ENCODE measurements at regions not wholly inside any gene's neighbourhood (a gene's known extent, or its start where the extent isn't known, plus 50 kb on each side); places are given as distances from the start of the nearest gene placed in this dataset.
"Not testable (repeated sequence)": the region's sequence is repeated elsewhere in the genome, so short reads cannot be mapped to it uniquely, and the experiment has no call there.

DNA sequence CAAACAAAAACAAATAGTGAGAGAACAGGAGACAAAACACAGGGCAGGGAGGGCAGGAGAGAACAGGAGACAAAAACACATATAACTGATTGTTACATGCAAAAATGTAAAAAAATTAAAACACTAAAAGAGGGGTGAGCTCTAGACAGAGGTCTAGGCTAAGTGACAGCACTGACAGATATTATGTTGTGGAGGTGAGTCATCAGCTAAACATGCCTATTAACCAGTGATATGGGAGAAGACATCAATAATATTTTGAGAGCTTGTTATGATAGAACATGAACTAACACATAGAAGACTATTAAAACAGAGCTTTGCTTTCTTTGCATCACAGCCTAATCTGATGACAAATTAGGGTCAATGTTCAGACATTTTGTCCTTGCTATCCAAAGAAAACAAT, 972.7 kb downstream of the PRIM2 start:
- intact Hi-C loops (cut with micrococcal nuclease) = no loop called here
- TF ChIP-seq EZH2phosphoT487 (IDR thresholded peaks at IDR 0.05; ENCODE audit: borderline replicate concordance, low read length) (no peak), EZH2 (IDR thresholded peaks at IDR 0.05; ENCODE audit: low read length, unreplicated experiment) (no peak)
- TF ChIP-seq, protein P1, sequence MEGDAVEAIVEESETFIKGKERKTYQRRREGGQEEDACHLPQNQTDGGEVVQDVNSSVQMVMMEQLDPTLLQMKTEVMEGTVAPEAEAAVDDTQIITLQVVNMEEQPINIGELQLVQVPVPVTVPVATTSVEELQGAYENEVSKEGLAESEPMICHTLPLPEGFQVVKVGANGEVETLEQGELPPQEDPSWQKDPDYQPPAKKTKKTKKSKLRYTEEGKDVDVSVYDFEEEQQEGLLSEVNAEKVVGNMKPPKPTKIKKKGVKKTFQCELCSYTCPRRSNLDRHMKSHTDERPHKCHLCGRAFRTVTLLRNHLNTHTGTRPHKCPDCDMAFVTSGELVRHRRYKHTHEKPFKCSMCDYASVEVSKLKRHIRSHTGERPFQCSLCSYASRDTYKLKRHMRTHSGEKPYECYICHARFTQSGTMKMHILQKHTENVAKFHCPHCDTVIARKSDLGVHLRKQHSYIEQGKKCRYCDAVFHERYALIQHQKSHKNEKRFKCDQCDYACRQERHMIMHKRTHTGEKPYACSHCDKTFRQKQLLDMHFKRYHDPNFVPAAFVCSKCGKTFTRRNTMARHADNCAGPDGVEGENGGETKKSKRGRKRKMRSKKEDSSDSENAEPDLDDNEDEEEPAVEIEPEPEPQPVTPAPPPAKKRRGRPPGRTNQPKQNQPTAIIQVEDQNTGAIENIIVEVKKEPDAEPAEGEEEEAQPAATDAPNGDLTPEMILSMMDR (conservative IDR thresholded peaks at IDR 0.05; ENCODE audit: low read depth, low read length) = no peak
- H3K9me3 ChIP-seq (ENCODE audit: low read length) = no peaks in the 10 kb centered on the region
- H3K79me2 ChIP-seq (ENCODE audit: low read length) = no peaks in the 10 kb centered on the region
- H3K4me3 ChIP-seq (ENCODE audit: low read length) = no peak overlapping the region
- no peak overlapping the region for H2AFZ ChIP-seq (ENCODE audit: low read length)
- no TSS peak for BruUV-seq (replicated peaks)
- POLR2A ChIA-PET (ENCODE audit: unreplicated experiment) = no interaction called here
- H3F3A ChIP-seq (ENCODE audit: low read length, unreplicated experiment) = no peaks in the 10 kb centered on the region
- H3K4me1 ChIP-seq (ENCODE audit: insufficient read depth, low read length) = no peaks in the 10 kb centered on the region
- H3K36me3 ChIP-seq (ENCODE audit: low read depth, low read length) = no peaks in the 10 kb centered on the region
- no peak overlapping the region for H3K9ac ChIP-seq (ENCODE audit: low read length)
- H4K20me1 ChIP-seq (ENCODE audit: low read length) = no peaks in the 10 kb centered on the region
- DNase-seq = peak; percentile 46
- H3K4me2 ChIP-seq (ENCODE audit: low read length) = no peak overlapping the region
- CTCF ChIA-PET = no interaction called here
- H3K27ac ChIP-seq (ENCODE audit: low read length) = no peak overlapping the region
- no peaks in the 10 kb centered on the region for H3K27me3 ChIP-seq (ENCODE audit: low read length)
- peak; percentile 75 for ATAC-seq
- H3K9me2 ChIP-seq (replicated peaks; ENCODE audit: low read length) = no peaks in the 10 kb centered on the region

DNA sequence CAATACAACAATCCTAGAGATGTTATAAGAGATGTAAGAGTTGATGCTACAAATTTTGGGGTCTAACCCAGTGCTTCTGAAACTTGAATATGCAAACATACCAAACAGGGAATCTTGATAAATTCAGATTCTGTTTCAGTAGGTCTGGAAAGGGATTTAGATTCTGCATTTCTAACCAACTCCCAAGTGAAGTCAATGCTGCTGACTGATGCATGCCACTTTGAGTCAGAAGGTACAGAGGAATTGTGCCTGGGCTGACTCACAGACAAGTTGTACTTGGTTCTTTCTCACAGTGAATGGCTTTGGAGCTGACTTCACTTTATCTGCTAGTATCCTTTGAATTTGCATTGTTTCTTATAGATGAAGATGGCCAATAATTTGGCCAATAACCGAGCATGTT, 973.9 kb downstream of the PRIM2 start:
- H3K79me2 ChIP-seq (ENCODE audit: low read length); H3K9me3 ChIP-seq (ENCODE audit: low read length); H3K9me2 ChIP-seq (replicated peaks; ENCODE audit: low read length); intact Hi-C loops (cut with micrococcal nuclease); H3K4me3 ChIP-seq (ENCODE audit: low read length); H3K9ac ChIP-seq (ENCODE audit: low read length); BruUV-seq (replicated peaks); H3K4me2 ChIP-seq (ENCODE audit: low read length); CTCF ChIA-PET; H3K27me3 ChIP-seq (ENCODE audit: low read length); POLR2A ChIA-PET (ENCODE audit: unreplicated experiment); H3K27ac ChIP-seq (ENCODE audit: low read length); H3K4me1 ChIP-seq (ENCODE audit: insufficient read depth, low read length); H2AFZ ChIP-seq (ENCODE audit: low read length); H4K20me1 ChIP-seq (ENCODE audit: low read length); H3F3A ChIP-seq (ENCODE audit: low read length, unreplicated experiment); H3K36me3 ChIP-seq (ENCODE audit: low read depth, low read length): not testable (repeated sequence)
- peak; percentile 4 for DNase-seq
- ATAC-seq = peak; percentile 53

GRCh38 chr6:58307901-58308300, 990.5 kb downstream of the PRIM2 start:
- H3K4me1 ChIP-seq (ENCODE audit: insufficient read depth, low read length); H3F3A ChIP-seq (ENCODE audit: low read length, unreplicated experiment); DNase-seq; H2AFZ ChIP-seq (ENCODE audit: low read length); H3K79me2 ChIP-seq (ENCODE audit: low read length); POLR2A ChIA-PET (ENCODE audit: unreplicated experiment); H3K27ac ChIP-seq (ENCODE audit: low read length); H3K27me3 ChIP-seq (ENCODE audit: low read length); intact Hi-C loops (cut with micrococcal nuclease); H3K4me3 ChIP-seq (ENCODE audit: low read length); ATAC-seq; BruUV-seq (replicated peaks); H3K9ac ChIP-seq (ENCODE audit: low read length); H3K4me2 ChIP-seq (ENCODE audit: low read length); H3K9me3 ChIP-seq (ENCODE audit: low read length); CTCF ChIA-PET; H3K36me3 ChIP-seq (ENCODE audit: low read depth, low read length); H3K9me2 ChIP-seq (replicated peaks; ENCODE audit: low read length); H4K20me1 ChIP-seq (ENCODE audit: low read length): not testable (repeated sequence)

DNA sequence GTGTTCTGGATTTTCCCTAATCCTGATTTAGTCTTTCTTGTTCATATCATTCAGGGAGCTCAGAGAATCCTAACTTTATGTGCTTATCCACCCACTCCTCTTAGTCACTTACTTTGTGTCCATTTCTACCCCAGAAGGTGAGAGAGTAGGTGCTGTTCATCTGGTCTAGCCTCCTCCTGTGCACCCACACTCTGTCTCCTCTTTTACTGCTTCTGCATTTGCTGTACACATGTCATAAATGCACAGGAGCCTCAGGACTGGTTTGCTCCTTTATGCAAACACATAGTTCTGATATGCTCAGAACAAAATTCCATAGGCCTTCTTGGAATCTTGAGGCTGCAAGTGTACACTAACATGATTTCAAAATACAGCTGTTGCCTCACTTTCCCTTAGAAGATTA, 1014.7 kb downstream of the PRIM2 start:
- H2AFZ ChIP-seq (ENCODE audit: low read length); H3K27ac ChIP-seq (ENCODE audit: low read length); ATAC-seq; intact Hi-C loops (cut with micrococcal nuclease); H4K20me1 ChIP-seq (ENCODE audit: low read length); H3K79me2 ChIP-seq (ENCODE audit: low read length); H3K9me3 ChIP-seq (ENCODE audit: low read length); H3F3A ChIP-seq (ENCODE audit: low read length, unreplicated experiment); POLR2A ChIA-PET (ENCODE audit: unreplicated experiment); H3K4me1 ChIP-seq (ENCODE audit: insufficient read depth, low read length); H3K27me3 ChIP-seq (ENCODE audit: low read length); CTCF ChIA-PET; H3K4me2 ChIP-seq (ENCODE audit: low read length); H3K9ac ChIP-seq (ENCODE audit: low read length); DNase-seq; H3K9me2 ChIP-seq (replicated peaks; ENCODE audit: low read length); H3K4me3 ChIP-seq (ENCODE audit: low read length); H3K36me3 ChIP-seq (ENCODE audit: low read depth, low read length); BruUV-seq (replicated peaks): not testable (repeated sequence)

DNA sequence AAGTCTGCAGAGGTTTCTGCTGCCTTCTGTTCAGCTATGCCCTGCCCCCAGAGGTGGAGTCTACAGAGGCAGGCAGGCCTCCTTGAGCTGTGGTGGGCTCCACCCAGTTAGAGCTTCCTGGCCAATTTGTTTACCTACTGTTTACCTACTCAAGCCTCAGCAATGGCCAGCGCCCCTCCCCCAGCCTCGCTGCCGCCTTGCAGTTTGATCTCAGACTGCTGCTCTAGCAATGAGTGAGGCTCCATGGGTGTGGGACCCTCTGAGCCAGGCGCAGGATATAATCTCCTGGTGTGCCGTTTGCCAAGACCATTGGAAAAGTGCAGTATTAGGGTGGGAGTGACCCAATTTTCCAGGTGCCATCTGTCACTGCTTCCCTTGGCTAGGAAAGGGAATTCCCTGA, 1024.9 kb downstream of the PRIM2 start:
- intact Hi-C loops (cut with micrococcal nuclease); POLR2A ChIA-PET (ENCODE audit: unreplicated experiment): not testable (repeated sequence)

DNA sequence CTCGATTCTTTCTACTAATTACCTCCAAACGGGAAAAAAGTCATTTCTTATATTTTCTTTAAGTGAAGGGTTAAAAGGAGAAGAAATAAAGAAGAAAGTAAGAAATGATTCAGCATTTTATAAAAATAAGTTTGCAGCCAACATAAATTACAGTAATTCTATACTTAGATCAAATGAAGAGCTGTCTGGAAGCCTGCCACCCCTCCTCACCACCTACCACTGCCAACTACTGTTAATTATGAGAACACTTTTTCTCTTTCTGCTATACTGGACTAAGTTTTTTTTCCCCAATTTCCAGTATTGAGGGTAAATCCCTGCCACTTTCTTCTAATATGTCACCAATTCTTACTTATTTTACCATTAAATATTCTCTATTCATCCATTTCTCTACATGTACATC, 1030.1 kb downstream of the PRIM2 start:
- DNase-seq; H2AFZ ChIP-seq (ENCODE audit: low read length); H3K9ac ChIP-seq (ENCODE audit: low read length); BruUV-seq (replicated peaks); H3F3A ChIP-seq (ENCODE audit: low read length, unreplicated experiment); H4K20me1 ChIP-seq (ENCODE audit: low read length); H3K27me3 ChIP-seq (ENCODE audit: low read length); H3K4me1 ChIP-seq (ENCODE audit: insufficient read depth, low read length); H3K79me2 ChIP-seq (ENCODE audit: low read length); H3K36me3 ChIP-seq (ENCODE audit: low read depth, low read length); H3K9me3 ChIP-seq (ENCODE audit: low read length); H3K4me3 ChIP-seq (ENCODE audit: low read length); POLR2A ChIA-PET (ENCODE audit: unreplicated experiment); intact Hi-C loops (cut with micrococcal nuclease); H3K4me2 ChIP-seq (ENCODE audit: low read length); CTCF ChIA-PET; ATAC-seq; H3K9me2 ChIP-seq (replicated peaks; ENCODE audit: low read length); H3K27ac ChIP-seq (ENCODE audit: low read length): not testable (repeated sequence)

More for the DNA sequence above, 1024.9 kb downstream of the PRIM2 start:
- DNase-seq; H3K9me3 ChIP-seq (ENCODE audit: low read length); BruUV-seq (replicated peaks); H3K9me2 ChIP-seq (replicated peaks; ENCODE audit: low read length); H4K20me1 ChIP-seq (ENCODE audit: low read length); H3F3A ChIP-seq (ENCODE audit: low read length, unreplicated experiment); H3K4me1 ChIP-seq (ENCODE audit: insufficient read depth, low read length); H3K27me3 ChIP-seq (ENCODE audit: low read length); H3K79me2 ChIP-seq (ENCODE audit: low read length); H3K4me3 ChIP-seq (ENCODE audit: low read length); ATAC-seq; H2AFZ ChIP-seq (ENCODE audit: low read length); H3K9ac ChIP-seq (ENCODE audit: low read length); H3K4me2 ChIP-seq (ENCODE audit: low read length); H3K36me3 ChIP-seq (ENCODE audit: low read depth, low read length); H3K27ac ChIP-seq (ENCODE audit: low read length); CTCF ChIA-PET: not testable (repeated sequence)
